MCF 10A (cell line): ENCODE measurements at regions not wholly inside any gene's neighbourhood (a gene's known extent, or its start where the extent isn't known, plus 50 kb on each side); places are given as distances from the start of the nearest gene placed in this dataset.

Source experiments
- BruUV-seq: library from RNA; stranded (reverse); fragments of 400-500 nt; replicated peaks from 2 replicates; lab custom pipeline; 2021; lab: Mats Ljungman, UMichigan
- CTCF ChIA-PET: fragments of 300-600 bp; sonication (Branson Sonifier 250); formaldehyde crosslinking; extraction: SDS; loops from one replicate; lab custom pipeline; 2021; ENCODE audit warnings: antibody characterized with exemption, inconsistent platforms; lab: Yijun Ruan, JAX
- POLR2A ChIA-PET: fragments of 300-600, 350-650 bp; sonication (Branson Sonifier 250); formaldehyde crosslinking; extraction: SDS; loops from one replicate; lab custom pipeline; 2020; ENCODE audit warnings: antibody characterized with exemption, inconsistent platforms; lab: Yijun Ruan, JAX
- DNase-seq: peaks from one replicate; pipeline ENCODE4 v3.0.0-alpha.2; 2018; ENCODE audit not compliant: unreplicated experiment
- H3K27ac Mint-ChIP-seq: one replicate; pipeline ENCODE4 v1.8.0; 2022; ENCODE audit warnings: mild to moderate bottlenecking, low read depth, mixed read lengths; ENCODE audit not compliant: unreplicated experiment
- H3K27me3 Mint-ChIP-seq: one replicate; pipeline ENCODE4 v1.8.0; 2022; ENCODE audit warnings: mixed read lengths; ENCODE audit not compliant: insufficient read depth, unreplicated experiment
- H3K36me3 Mint-ChIP-seq: one replicate; pipeline ENCODE4 v1.8.0; 2022; ENCODE audit warnings: mild to moderate bottlenecking, moderate library complexity, mixed read lengths; ENCODE audit not compliant: insufficient read depth, unreplicated experiment
- H3K4me1 Mint-ChIP-seq: one replicate; pipeline ENCODE4 v1.8.0; 2022; ENCODE audit warnings: mixed read lengths; ENCODE audit not compliant: insufficient read depth, unreplicated experiment
- H3K4me3 Mint-ChIP-seq: one replicate; pipeline ENCODE4 v1.8.0; 2022; ENCODE audit warnings: mild to moderate bottlenecking, moderate library complexity, mixed read lengths; ENCODE audit not compliant: unreplicated experiment
- H3K9me3 Mint-ChIP-seq: one replicate; pipeline ENCODE4 v1.8.0; 2022; ENCODE audit warnings: mixed read lengths; ENCODE audit not compliant: unreplicated experiment
- intact Hi-C: fragments of 100-400 bp; cut with micrococcal nuclease; formaldehyde crosslinking; loops from 2 replicates; pipeline ENCODE4 v1.14.1; 2022
- TF ChIP-seq, protein P1 (sequence below): fragments of 200-600 bp; IDR thresholded peaks from one replicate; pipeline ENCODE4 v1.8.0; 2022; ENCODE audit warnings: antibody characterized with exemption, mild to moderate bottlenecking; ENCODE audit not compliant: unreplicated experiment

DNA sequence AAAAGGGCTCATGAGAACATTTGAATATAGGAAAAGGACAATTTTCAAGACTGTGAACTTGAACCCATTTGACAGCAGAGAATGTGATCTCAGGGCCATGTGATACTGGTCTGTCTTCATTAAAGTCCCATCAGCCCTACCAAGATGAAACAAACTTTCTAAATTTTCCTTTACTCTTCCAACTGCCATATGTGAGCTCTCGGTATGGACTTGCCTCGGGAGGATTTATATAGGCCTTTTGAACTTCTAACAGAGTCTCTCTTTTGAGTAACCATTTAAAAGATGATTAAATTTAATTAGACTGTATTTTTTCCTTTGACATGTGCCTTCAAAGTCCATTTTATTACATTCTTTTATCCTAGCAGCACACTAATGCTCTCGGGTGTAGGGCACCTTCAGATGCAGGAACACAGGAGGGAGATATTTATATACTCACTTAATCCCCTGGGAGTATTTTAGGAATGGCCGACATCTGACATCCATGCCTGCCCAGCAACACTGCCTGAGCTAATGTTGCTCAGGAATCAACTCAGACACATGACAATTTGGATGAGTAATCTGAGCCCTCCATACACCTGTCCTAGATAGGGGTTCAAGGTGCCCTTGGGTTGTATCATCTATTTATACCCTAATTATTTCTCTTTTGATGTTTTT, 155.0 kb downstream of the SLC7A11 start:
- intact Hi-C loops = no loop called here
- Mint-ChIP-seq H3K9me3 (no peaks in the 10 kb centered on the region), H3K27me3 (no peaks in the 10 kb centered on the region), H3K4me1 (peaks cover 7% of the 10 kb centered on the region), H3K27ac (no peak overlapping the region), H3K4me3 (no peak overlapping the region), H3K36me3 (no peaks in the 10 kb centered on the region)
- no peak for DNase-seq
- POLR2A ChIA-PET = no interaction called here
- CTCF ChIA-PET = interaction anchor here (0.6 to 6.0 kb wide), 8 partner anchors 13 to 593 kb away, joined by 3 to 205 read pairs (median 6); no protein-coding TSS in a partner anchor
- BruUV-seq = no TSS peak
- TF ChIP-seq, protein P1, sequence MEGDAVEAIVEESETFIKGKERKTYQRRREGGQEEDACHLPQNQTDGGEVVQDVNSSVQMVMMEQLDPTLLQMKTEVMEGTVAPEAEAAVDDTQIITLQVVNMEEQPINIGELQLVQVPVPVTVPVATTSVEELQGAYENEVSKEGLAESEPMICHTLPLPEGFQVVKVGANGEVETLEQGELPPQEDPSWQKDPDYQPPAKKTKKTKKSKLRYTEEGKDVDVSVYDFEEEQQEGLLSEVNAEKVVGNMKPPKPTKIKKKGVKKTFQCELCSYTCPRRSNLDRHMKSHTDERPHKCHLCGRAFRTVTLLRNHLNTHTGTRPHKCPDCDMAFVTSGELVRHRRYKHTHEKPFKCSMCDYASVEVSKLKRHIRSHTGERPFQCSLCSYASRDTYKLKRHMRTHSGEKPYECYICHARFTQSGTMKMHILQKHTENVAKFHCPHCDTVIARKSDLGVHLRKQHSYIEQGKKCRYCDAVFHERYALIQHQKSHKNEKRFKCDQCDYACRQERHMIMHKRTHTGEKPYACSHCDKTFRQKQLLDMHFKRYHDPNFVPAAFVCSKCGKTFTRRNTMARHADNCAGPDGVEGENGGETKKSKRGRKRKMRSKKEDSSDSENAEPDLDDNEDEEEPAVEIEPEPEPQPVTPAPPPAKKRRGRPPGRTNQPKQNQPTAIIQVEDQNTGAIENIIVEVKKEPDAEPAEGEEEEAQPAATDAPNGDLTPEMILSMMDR = no peak

GRCh38 chr4:138086611-138087041, 155.5 kb downstream of the SLC7A11 start:
- no TSS peak for BruUV-seq
- H3K4me3 Mint-ChIP-seq = no peak overlapping the region
- POLR2A ChIA-PET = no interaction called here
- CTCF ChIA-PET = interaction anchor here (0.6 to 6.0 kb wide), 5 partner anchors 42 to 265 kb away, joined by 3 to 205 read pairs (median 7); no protein-coding TSS in a partner anchor
- H3K36me3 Mint-ChIP-seq = no peaks in the 10 kb centered on the region
- TF ChIP-seq, protein P1 = no peak
- intact Hi-C loops = no loop called here
- H3K9me3 Mint-ChIP-seq = no peaks in the 10 kb centered on the region
- no peaks in the 10 kb centered on the region for H3K27me3 Mint-ChIP-seq
- peaks cover 7% of the 10 kb centered on the region for H3K4me1 Mint-ChIP-seq
- H3K27ac Mint-ChIP-seq = no peak overlapping the region
- no peak for DNase-seq

DNA sequence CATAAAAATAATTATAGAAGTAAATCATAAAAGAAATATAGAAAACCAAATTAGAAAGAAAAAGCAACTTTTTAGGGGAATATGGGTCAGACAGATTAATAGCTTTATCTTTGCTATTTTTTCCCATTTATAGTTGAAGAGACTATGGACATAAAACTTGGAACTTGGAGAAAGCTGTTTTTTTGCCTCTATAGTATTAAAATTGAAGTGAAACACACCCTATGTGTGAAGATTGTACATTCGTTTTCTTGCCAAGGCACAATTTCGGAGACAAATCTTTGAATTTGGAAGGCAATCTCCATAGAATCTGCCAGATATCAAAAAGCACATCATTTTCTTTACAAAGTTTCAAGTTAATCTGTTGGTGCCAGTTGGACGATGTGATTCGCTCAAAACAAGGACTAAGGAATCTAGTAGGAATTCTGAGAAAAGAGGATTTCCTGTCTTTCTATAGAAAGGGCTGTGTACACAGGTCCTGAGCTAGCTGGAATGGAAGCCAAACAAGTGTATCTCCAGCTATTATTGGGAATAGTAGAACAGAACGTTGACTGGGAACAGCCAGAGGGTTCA, 156.3 kb downstream of the SLC7A11 start:
- intact Hi-C loops = no loop called here
- H3K4me1 Mint-ChIP-seq = peaks cover 7% of the 10 kb centered on the region
- no peak overlapping the region for H3K4me3 Mint-ChIP-seq
- no peak for DNase-seq
- ChIA-PET CTCF (no interaction called here), POLR2A (no interaction called here)
- H3K9me3 Mint-ChIP-seq = no peaks in the 10 kb centered on the region
- no peak overlapping the region for H3K27ac Mint-ChIP-seq
- no peaks in the 10 kb centered on the region for H3K36me3 Mint-ChIP-seq
- TF ChIP-seq, protein P1 = no peak
- no TSS peak for BruUV-seq
- no peaks in the 10 kb centered on the region for H3K27me3 Mint-ChIP-seq

- POLR2A ChIA-PET = no interaction called here
- TF ChIP-seq, protein P1 = no peak
- H3K27me3 Mint-ChIP-seq = no peaks in the 10 kb centered on the region
- no peak overlapping the region for H3K4me3 Mint-ChIP-seq
- no peaks in the 10 kb centered on the region for H3K9me3 Mint-ChIP-seq
- H3K36me3 Mint-ChIP-seq = peaks cover 1% of the 10 kb centered on the region
- DNase-seq = no peak
- no peaks in the 10 kb centered on the region for H3K4me1 Mint-ChIP-seq
- H3K27ac Mint-ChIP-seq = no peak overlapping the region
- BruUV-seq = no TSS peak
- intact Hi-C loops = no loop called here
- CTCF ChIA-PET = interaction anchor here (2.1 kb wide), 1 partner anchor 11 kb away, joined by 18 read pairs; no protein-coding TSS in a partner anchor
These were observed 163.2 kb downstream of the SLC7A11 start for GRCh38 chr4:138078751-138079520.
